Thymus (tissue), 11 donors: ENCODE measurements at regions not wholly inside any gene's neighbourhood (a gene's known extent, or its start where the extent isn't known, plus 50 kb on each side); places are given as distances from the start of the nearest gene placed in this dataset.

Experiments
- DNase-seq, 9 donors: peaks; one replicate each; pipeline ENCODE4 v3.0.0-alpha.2; 2013; ENCODE audit warnings: low spot score in 9 of 9, low read depth in 6 of 9, missing footprints in 1 of 9
- H3K27ac ChIP-seq, 2 donors: one replicate each; pipeline ENCODE4 v1.5.1; 2013; ENCODE audit warnings: control low read depth in 1 of 2, low read depth in 1 of 2, low read length in 1 of 2, mild to moderate bottlenecking in 1 of 2, moderate library complexity in 1 of 2
- H3K27me3 ChIP-seq, 2 donors: one replicate each; pipeline ENCODE4 v1.5.1; 2013; ENCODE audit warnings: low read length in 1 of 2; ENCODE audit not compliant: control insufficient read depth in 2 of 2, insufficient read depth in 1 of 2
- H3K36me3 ChIP-seq, 2 donors: one replicate each; pipeline ENCODE4 v1.5.1; 2013; ENCODE audit warnings: low read length in 1 of 2, mild to moderate bottlenecking in 1 of 2, moderate library complexity in 1 of 2; ENCODE audit not compliant: control insufficient read depth in 2 of 2, insufficient read depth in 2 of 2
- H3K4me1 ChIP-seq, 2 donors: one replicate each; pipeline ENCODE4 v1.5.1; 2013; ENCODE audit warnings: low read length in 2 of 2; ENCODE audit not compliant: control insufficient read depth in 2 of 2, insufficient read depth in 2 of 2
- H3K4me3 ChIP-seq, 2 donors: one replicate each; pipeline ENCODE4 v1.5.1; 2013; ENCODE audit warnings: low read length in 2 of 2, control low read depth in 1 of 2, mild to moderate bottlenecking in 1 of 2
- H3K9me3 ChIP-seq, 2 donors: one replicate each; pipeline ENCODE4 v1.5.1; 2013; ENCODE audit warnings: low read length in 1 of 2, mild to moderate bottlenecking in 1 of 2; ENCODE audit not compliant: control insufficient read depth in 2 of 2, insufficient read depth in 1 of 2
- WGBS: extraction: QIAGEN DNeasy Blood & Tissue Kit; methylation state at CpG from one replicate; pipeline ENCODE4 v1.1.7; 2013; 5-methylcytosine and 5-hydroxymethylcytosine counted together
- donor health status: healthy.

DNA sequence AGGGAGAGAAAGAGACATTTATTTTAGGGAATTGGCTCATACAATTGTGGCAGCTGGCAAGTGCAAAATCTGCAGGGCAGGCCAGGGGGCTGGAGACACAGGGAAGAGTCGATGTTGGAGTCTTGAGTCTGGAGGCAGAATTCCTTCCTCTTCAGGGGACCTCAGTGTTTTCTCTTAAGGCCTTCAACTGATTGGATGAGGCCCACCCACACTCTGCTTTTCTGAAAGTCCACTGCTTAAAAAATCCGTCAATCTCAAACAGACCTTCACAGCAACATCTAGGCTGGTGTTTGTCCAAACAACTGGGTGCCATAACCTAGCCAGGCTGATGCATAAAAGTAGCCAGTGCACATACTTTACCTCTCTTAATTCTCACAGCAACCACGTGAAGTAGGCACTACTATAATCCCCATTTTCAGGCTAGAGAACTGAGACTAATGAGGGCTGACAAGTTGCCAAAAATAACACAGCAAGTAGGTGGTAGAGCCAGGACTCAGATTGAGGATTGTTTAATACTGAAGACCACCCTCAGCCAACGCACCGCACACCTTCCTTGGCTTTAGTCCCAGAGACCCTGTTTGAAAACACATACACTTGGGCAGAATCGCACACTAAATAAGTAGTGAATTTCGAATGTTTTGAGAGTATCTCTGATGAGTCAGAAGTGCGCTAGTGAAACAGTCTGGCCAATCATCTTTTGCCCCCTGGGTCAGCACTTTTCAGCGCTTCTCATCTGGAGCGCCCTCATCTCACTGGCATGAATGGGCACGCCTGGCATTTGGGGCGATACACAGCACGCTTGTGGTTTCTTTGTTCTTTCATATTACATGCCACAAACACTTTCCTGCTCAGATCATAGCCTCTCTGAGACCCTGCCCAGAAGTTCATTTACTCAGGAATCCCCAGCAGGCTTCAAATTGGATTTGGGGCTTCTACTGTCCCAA, 591.4 kb downstream of the CCDC171 start:
- Histone ChIP-seq H3K4me1 (peaks cover 0 to 12% of the 10 kb centered on the region in 2 donors), H3K9me3 (no peaks in the 10 kb centered on the region), H3K4me3 (no peak overlapping the region), H3K36me3 (no peaks in the 10 kb centered on the region), H3K27ac (no peak overlapping the region), H3K27me3 (no peaks in the 10 kb centered on the region)
- DNase-seq = no peak
- WGBS = 90% methylated on average over 13 of the region's 13 CpGs

DNA sequence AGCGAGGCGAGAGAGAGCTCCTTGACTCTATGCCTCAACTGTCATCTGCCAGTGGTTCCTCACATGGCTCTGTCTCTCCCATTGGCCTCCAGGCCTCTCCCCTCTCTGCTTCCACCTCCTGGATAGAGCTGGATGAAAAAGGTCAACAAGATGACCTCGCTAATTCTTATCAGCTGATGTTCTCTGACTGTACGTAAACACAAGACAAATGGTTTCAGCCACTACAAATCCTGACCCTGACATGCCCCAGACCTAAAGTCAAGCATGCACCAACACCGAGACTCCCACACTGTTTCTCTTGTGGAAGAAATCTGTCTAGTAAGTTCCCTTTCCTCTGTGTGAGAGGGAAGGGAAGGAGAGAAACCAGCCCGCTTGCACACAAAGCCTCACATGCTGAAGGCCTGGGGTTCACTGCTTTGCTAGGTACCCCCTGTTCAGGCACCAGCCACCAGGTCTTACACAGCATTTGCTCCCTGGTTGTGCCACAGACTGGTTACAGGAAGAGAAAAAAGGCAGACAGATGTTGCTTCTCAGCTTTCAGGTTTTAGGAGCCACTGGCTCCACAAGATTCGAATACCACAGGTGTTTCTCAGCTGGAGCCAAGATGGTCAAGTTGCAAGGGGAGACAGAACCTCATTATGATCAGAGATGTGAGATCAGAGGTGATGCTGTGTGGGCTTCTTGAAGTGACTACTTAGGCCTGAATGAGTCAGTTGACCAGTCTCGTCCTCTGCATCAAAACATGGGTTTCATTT, 592.5 kb downstream of the CCDC171 start:
- Histone ChIP-seq H3K36me3 (no peaks in the 10 kb centered on the region), H3K4me3 (no peak overlapping the region), H3K27me3 (no peaks in the 10 kb centered on the region), H3K27ac (no peak overlapping the region), H3K9me3 (no peaks in the 10 kb centered on the region), H3K4me1 (peaks cover 0 to 3% of the 10 kb centered on the region in 2 donors)
- WGBS = 95% methylated on average over 8 of the region's 8 CpGs
- DNase-seq = no peak

DNA sequence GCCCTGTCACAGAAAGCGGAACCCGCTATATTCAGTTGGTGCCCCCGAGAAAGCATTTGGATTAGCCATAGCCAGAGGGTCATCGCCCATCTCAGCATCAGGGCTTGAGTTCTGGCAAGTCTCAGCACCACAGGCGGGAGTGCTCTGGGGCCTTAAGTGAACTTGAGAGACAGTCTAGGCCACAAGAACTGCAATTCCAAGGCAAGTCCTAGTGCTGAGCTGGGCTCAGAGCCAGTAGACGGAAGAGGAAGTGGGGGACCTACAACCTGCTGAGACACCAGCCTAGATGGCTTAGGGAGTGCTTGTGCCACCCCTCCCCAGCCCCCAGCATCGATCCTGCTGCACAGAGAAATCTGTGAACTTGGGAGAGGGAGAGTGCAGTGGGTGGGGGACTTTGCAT, 594.9 kb downstream of the CCDC171 start:
- Histone ChIP-seq H3K9me3 (no peaks in the 10 kb centered on the region), H3K36me3 (no peaks in the 10 kb centered on the region), H3K4me3 (no peak overlapping the region), H3K4me1 (peaks cover 0 to 10% of the 10 kb centered on the region in 2 donors), H3K27ac (no peak overlapping the region), H3K27me3 (no peaks in the 10 kb centered on the region)
- 77% methylated on average over 7 of the region's 7 CpGs for WGBS
- no peak for DNase-seq

DNA sequence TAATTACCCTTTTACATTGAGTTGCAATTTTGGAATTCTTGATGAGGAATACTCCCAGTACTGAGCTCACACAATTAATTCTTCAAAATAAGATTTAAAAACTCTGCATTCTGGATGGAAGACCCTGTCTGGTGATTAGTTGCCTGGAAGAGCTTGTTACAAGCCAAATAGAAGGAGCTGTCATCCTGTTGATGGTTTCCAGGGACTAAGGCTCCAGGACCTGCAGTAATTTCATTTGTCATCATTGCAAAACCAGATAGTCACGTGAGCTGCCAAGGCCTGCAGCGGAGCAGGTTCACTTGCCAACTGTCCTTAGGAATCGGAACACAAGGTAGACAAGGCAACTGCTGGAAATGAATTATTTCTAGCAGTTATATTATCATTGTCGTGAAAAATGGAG, 597.7 kb downstream of the CCDC171 start:
- no peak for DNase-seq
- Histone ChIP-seq H3K4me3 (no peak overlapping the region), H3K4me1 (peaks cover 0 to 21% of the 10 kb centered on the region in 2 donors), H3K27ac (peak overlapping the region in 1 of 2 donors; percentile 8), H3K27me3 (peaks cover 0 to 8% of the 10 kb centered on the region in 2 donors), H3K9me3 (no peaks in the 10 kb centered on the region), H3K36me3 (no peaks in the 10 kb centered on the region)
- WGBS = 92% methylated on average over 4 of the region's 4 CpGs

DNA sequence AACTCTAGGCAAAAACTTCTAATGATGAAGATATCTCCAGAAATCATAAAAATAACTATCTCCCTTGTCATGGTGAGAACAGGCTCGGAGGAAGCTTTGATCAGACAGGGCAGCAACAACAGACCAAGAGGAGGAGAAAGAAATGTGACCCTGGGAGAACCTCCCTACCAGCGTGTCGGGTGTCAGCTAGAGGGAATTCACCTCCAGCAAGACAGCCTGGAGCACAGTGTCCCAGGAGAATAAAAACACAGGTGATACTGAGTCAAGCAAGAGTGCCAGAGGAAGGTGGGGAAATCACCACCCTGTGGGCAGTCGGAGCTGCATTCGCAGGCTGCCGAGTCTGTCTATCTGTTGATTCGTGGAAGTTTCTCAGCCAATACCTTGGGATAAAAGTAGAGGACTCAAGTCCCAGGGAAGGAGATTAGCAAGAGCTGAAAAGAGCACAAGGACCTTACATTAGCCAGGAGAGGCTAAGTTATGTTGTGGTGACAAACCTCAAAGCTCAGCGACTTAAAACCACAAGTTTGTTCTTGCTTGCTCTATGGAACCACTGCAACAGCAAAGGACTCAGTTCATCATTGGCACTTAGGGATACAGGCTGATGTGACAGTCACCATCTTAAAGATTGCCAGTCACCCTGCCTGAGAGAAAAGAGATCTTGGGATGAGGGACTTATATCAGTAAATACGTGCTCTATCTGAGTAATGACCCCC, 598.3 kb downstream of the CCDC171 start:
- Histone ChIP-seq H3K9me3 (no peaks in the 10 kb centered on the region), H3K27ac (peak overlapping the region in 1 of 2 donors; percentile 2), H3K4me1 (peaks cover 0 to 21% of the 10 kb centered on the region in 2 donors), H3K4me3 (no peak overlapping the region), H3K27me3 (peaks cover 0 to 8% of the 10 kb centered on the region in 2 donors), H3K36me3 (no peaks in the 10 kb centered on the region)
- DNase-seq = peak in 1 of 9 donors; percentile 37
- WGBS = 76% methylated on average over 9 of the region's 9 CpGs

DNA sequence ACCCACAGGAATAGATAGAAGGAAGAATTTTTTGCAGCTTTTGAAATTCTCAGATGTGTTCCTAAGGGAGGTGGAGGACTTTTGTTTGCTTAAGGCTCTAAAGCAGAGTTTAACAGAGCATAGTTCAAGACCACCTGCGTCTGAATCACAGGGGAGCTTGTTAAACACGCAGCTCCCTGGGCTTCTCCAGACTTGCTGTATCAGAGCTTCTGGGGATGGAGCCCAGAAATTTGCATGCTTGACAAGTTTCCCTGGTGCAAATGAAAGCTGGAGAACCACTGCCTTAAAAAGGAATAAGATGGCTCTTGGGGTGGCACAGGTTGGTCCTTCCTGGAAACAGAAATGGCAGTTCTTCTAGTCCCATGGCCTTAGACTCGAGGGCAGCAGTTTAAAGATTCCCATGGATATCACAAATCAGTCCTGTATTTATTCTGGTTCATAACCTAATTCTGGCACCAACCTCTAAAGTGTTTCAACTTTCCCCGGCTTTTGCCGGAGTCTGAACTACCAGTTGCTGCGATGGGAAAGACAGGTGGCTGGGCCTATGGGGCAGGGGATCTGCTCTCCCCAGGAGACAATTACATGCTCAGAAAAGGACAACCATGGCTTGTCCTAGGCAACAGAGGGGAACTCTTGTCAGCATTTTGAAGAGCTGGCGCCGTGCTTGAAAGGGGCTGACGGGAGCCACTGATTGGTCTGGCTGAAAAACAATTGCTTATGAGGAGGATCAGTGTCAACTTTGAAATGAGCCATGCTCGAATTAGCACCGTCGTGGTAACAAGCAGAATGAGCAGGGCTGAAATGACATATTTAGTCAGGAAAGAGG, 599.6 kb downstream of the CCDC171 start:
- H3K27me3 ChIP-seq = peaks cover 0 to 8% of the 10 kb centered on the region in 2 donors
- peaks cover 0 to 21% of the 10 kb centered on the region in 2 donors for H3K4me1 ChIP-seq
- H3K4me3 ChIP-seq = no peak overlapping the region
- DNase-seq = no peak
- H3K9me3 ChIP-seq = no peaks in the 10 kb centered on the region
- no peak overlapping the region for H3K27ac ChIP-seq
- H3K36me3 ChIP-seq = no peaks in the 10 kb centered on the region
- 88% methylated on average over 12 of the region's 12 CpGs for WGBS

DNA sequence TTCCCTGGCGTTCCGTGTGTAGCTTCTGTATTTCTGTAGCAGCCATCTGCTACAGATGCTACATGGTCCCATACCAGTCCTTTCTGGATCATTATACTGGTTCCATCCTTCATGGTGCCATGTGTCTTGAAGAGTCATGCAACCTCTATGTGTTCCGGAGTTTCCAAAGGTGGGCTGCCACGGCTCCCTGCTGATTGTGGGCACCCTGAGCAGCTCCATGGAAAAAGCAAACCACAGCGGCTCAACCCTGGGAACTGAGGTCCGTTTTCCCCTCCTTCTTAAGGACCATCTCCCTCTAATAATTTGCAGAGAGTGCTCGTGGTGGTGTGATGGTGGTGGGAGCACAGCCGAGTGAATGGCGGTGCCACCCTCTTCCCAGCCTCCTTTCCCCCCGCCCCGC, 600.4 kb downstream of the CCDC171 start:
- H3K27me3 ChIP-seq = peaks cover 0 to 8% of the 10 kb centered on the region in 2 donors
- H3K4me3 ChIP-seq = no peak overlapping the region
- peaks cover 0 to 21% of the 10 kb centered on the region in 2 donors for H3K4me1 ChIP-seq
- H3K27ac ChIP-seq = no peak overlapping the region
- 95% methylated on average over 11 of the region's 11 CpGs for WGBS
- no peaks in the 10 kb centered on the region for H3K9me3 ChIP-seq
- DNase-seq = no peak
- H3K36me3 ChIP-seq = no peaks in the 10 kb centered on the region

DNA sequence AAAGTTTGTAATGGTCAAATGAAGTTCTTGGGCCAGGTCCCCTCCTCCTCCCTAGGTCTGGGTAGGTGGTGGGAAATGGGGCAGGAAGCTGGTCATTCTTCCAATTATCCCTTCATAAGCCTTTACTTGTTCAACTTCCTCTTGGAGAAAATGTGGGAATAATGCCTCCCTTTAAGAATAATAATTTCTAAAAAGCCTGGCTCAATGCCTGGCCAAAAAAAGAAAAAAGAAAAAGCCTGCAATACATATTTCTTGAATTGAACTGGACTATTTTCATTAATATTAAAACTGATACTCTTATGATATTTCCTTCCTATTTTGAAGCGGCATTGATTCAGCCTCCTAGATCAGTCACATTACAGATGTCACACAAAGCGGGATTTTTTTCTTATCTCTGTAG, 600.9 kb downstream of the CCDC171 start:
- H3K9me3 ChIP-seq = no peaks in the 10 kb centered on the region
- no peak overlapping the region for H3K27ac ChIP-seq
- no peaks in the 10 kb centered on the region for H3K36me3 ChIP-seq
- peaks cover 0 to 8% of the 10 kb centered on the region in 2 donors for H3K27me3 ChIP-seq
- peaks cover 0 to 21% of the 10 kb centered on the region in 2 donors for H3K4me1 ChIP-seq
- WGBS = 98% methylated on average over 2 of the region's 2 CpGs
- no peak for DNase-seq
- H3K4me3 ChIP-seq = no peak overlapping the region
